ENCODE measurements at regions not wholly inside any gene's neighbourhood (a gene's known extent, or its start where the extent isn't known, plus 50 kb on each side); places are given as distances from the start of the nearest gene placed in this dataset.
"Not testable (repeated sequence)": the region's sequence is repeated elsewhere in the genome, so short reads cannot be mapped to it uniquely, and the experiment has no call there.

GRCh38 chr2:63742580-63742976 lies 99.1 kb upstream of the UGP2 start:
- TF ChIP-seq, protein P1, sequence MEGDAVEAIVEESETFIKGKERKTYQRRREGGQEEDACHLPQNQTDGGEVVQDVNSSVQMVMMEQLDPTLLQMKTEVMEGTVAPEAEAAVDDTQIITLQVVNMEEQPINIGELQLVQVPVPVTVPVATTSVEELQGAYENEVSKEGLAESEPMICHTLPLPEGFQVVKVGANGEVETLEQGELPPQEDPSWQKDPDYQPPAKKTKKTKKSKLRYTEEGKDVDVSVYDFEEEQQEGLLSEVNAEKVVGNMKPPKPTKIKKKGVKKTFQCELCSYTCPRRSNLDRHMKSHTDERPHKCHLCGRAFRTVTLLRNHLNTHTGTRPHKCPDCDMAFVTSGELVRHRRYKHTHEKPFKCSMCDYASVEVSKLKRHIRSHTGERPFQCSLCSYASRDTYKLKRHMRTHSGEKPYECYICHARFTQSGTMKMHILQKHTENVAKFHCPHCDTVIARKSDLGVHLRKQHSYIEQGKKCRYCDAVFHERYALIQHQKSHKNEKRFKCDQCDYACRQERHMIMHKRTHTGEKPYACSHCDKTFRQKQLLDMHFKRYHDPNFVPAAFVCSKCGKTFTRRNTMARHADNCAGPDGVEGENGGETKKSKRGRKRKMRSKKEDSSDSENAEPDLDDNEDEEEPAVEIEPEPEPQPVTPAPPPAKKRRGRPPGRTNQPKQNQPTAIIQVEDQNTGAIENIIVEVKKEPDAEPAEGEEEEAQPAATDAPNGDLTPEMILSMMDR (IDR thresholded peaks at IDR 0.05; ENCODE audit: unreplicated experiment in 3 of 3) = no peak
- Mint-ChIP-seq H3K27me3 (ENCODE audit: low read depth) (no peaks in the 10 kb centered on the region), H3K36me3 (ENCODE audit: low read depth) (no peaks in the 10 kb centered on the region), H3K4me3 (no peak overlapping the region), H3K27ac (peak overlapping the region in 1 of 3 experiments; percentile 78), H3K4me1 (peaks cover 42% of the 10 kb centered on the region), H3K9me3 (peaks cover 5% of the 10 kb centered on the region)

- TF ChIP-seq, protein P1 (IDR thresholded peaks at IDR 0.05; ENCODE audit: unreplicated experiment in 3 of 3) = no peak
- Mint-ChIP-seq H3K36me3 (ENCODE audit: low read depth) (no peaks in the 10 kb centered on the region), H3K4me1 (peaks cover 35% of the 10 kb centered on the region), H3K27me3 (ENCODE audit: low read depth) (no peaks in the 10 kb centered on the region), H3K4me3 (peak overlapping the region in 1 of 3 experiments; percentile 59), H3K9me3 (peaks cover 5% of the 10 kb centered on the region), H3K27ac (peak overlapping the region; percentile 21 to 80 (median 78))
These were observed 98.3 kb upstream of the UGP2 start for GRCh38 chr2:63743170-63743981.

- Mint-ChIP-seq H3K4me3 (no peak overlapping the region), H3K4me1 (peaks cover 35% of the 10 kb centered on the region), H3K36me3 (ENCODE audit: low read depth) (no peaks in the 10 kb centered on the region), H3K9me3 (peaks cover 5% of the 10 kb centered on the region), H3K27me3 (ENCODE audit: low read depth) (no peaks in the 10 kb centered on the region), H3K27ac (peak overlapping the region; percentile 21 to 73 (median 63))
- TF ChIP-seq, protein P1 (IDR thresholded peaks at IDR 0.05; ENCODE audit: unreplicated experiment in 3 of 3) = no peak
These were observed 97.4 kb upstream of the UGP2 start for GRCh38 chr2:63743982-63744966.

- peaks cover 26% of the 10 kb centered on the region for H3K4me1 Mint-ChIP-seq
- H3K27ac Mint-ChIP-seq; H3K4me3 Mint-ChIP-seq; H3K27me3 Mint-ChIP-seq (ENCODE audit: low read depth); H3K9me3 Mint-ChIP-seq; H3K36me3 Mint-ChIP-seq (ENCODE audit: low read depth): not testable (repeated sequence)
These were observed 95.1 kb upstream of the UGP2 start for GRCh38 chr2:63746548-63746947.

DNA sequence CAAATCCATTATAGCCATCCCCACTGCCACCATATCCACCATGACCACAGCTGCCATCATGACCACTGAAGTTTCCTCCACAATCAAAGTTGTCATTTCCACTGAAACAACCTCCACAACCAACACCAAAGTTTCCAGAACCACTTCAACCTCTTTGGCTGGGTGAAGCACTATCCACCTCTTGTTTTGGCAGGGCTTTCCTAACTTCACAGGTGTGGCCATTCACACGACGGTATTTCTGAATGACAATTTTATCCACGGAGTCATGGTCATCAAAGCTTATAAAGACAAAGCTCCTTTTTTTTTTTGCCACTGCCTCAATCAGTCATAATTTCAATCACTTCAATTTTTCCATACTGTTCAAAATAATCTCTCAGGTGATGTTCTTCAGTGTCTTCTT lies 89.8 kb upstream of the UGP2 start:
- Mint-ChIP-seq H3K4me3 (no peak overlapping the region), H3K9me3 (peaks cover 2% of the 10 kb centered on the region), H3K27me3 (ENCODE audit: low read depth) (no peaks in the 10 kb centered on the region), H3K4me1 (peaks cover 5% of the 10 kb centered on the region), H3K27ac (no peak overlapping the region), H3K36me3 (ENCODE audit: low read depth) (no peaks in the 10 kb centered on the region)
- TF ChIP-seq, protein P1 (IDR thresholded peaks at IDR 0.05; ENCODE audit: unreplicated experiment in 3 of 3) = no peak

- H3K27me3 Mint-ChIP-seq (ENCODE audit: low read depth) = no peaks in the 10 kb centered on the region
- no peaks in the 10 kb centered on the region for H3K36me3 Mint-ChIP-seq (ENCODE audit: low read depth)
- no peak overlapping the region for H3K4me3 Mint-ChIP-seq
- peak overlapping the region in 1 of 3 experiments; percentile 29 for H3K27ac Mint-ChIP-seq
- TF ChIP-seq, protein P1 (IDR thresholded peaks at IDR 0.05; ENCODE audit: unreplicated experiment in 3 of 3) = no peak
- H3K9me3 Mint-ChIP-seq = no peaks in the 10 kb centered on the region
- H3K4me1 Mint-ChIP-seq = peaks cover 5% of the 10 kb centered on the region
These were observed 86.5 kb upstream of the UGP2 start for GRCh38 chr2:63755216-63755615.

All from nephron (organoid).